K562 (cell line): ENCODE measurements at regions not wholly inside any gene's neighbourhood (a gene's known extent, or its start where the extent isn't known, plus 50 kb on each side); places are given as distances from the start of the nearest gene placed in this dataset.

Experiments used
- ATAC-seq: fragments of 200-7000 bp; cut with Tn5 transposase; 3 replicates; pipeline ENCODE4 v1.9.1; 2020; ENCODE audit warnings: moderate library complexity
- BruUV-seq: library from RNA; stranded (reverse); fragments of 400-500 nt; replicated peaks from 2 replicates; lab custom pipeline; 2021; lab: Mats Ljungman, UMichigan
- CTCF ChIA-PET: fragments of 300-600 bp; formaldehyde crosslinking; extraction: SDS; loops from one replicate; lab custom pipeline; 2021; ENCODE audit warnings: low intra/inter-chr PET ratio; lab: Yijun Ruan, JAX
- POLR2A ChIA-PET: fragments of 300-600, 350-650 bp; sonication (Branson Sonifier 250); formaldehyde crosslinking; extraction: SDS; loops from one replicate; lab custom pipeline; 2021; ENCODE audit warnings: antibody characterized with exemption, inconsistent platforms; lab: Yijun Ruan, JAX
- DNase-seq, 4 experiments: peaks; one replicate each; pipeline versions ENCODE4 v3.0.0 to v3.0.0-alpha.2; 2011 to 2018; ENCODE audit warnings: low spot score in 3 of 4, mixed read lengths in 3 of 4; ENCODE audit errors: extremely low read depth in 1 of 4
- FAIRE-seq: peaks from 2 replicates; lab custom pipeline; 2011; peaks lifted over from hg19 to GRCh38; lab: Jason Lieb, UNC
- H2AFZ ChIP-seq: 2 replicates; pipeline ENCODE4 v1.6.0; 2011; ENCODE audit warnings: low read depth, low read length, control low read depth, inconsistent platforms
- H3K27ac ChIP-seq: fragments of 200-600 bp; 3 replicates; pipeline ENCODE4 v1.8.0; 2011; ENCODE audit warnings: low read depth, mild to moderate bottlenecking, control low read depth, inconsistent platforms, low read length, moderate library complexity, mixed read lengths; ENCODE audit errors: extremely low read depth
- H3K27me3 ChIP-seq, 2 experiments: fragments of 300-600 bp in 1 of 2; 2 replicates in 1 of 2; 3 replicates in 1 of 2; pipeline versions ENCODE4 v1.6.0 to v1.8.0; 2011; ENCODE audit warnings: inconsistent platforms in 2 of 2, low read length in 2 of 2, mild to moderate bottlenecking in 1 of 2, mixed read lengths in 1 of 2, moderate library complexity in 1 of 2; ENCODE audit not compliant: control insufficient read depth in 2 of 2, insufficient read depth in 2 of 2
- H3K36me3 ChIP-seq: fragments of 300-600 bp; 3 replicates; pipeline ENCODE4 v1.8.0; 2011; ENCODE audit warnings: mild to moderate bottlenecking, low read length, inconsistent platforms; ENCODE audit not compliant: control insufficient read depth, insufficient read depth
- H3K4me1 ChIP-seq, 2 experiments: fragments of 200-600 bp in 1 of 2; replicated peaks in 1 of 2; 2 replicates in 1 of 2; 3 replicates in 1 of 2; pipeline versions ENCODE4 v1.5.1 to v1.8.0; 2011; ENCODE audit warnings: inconsistent platforms in 2 of 2, low read length in 2 of 2, mild to moderate bottlenecking in 1 of 2, mixed read lengths in 1 of 2, moderate library complexity in 1 of 2; ENCODE audit not compliant: control insufficient read depth in 2 of 2, insufficient read depth in 2 of 2
- H3K4me2 ChIP-seq: 2 replicates; pipeline ENCODE4 v1.6.1; 2011; ENCODE audit warnings: low read length, control low read depth, inconsistent platforms, mixed read lengths; ENCODE audit not compliant: insufficient read depth
- H3K4me3 ChIP-seq: fragments of 200-600 bp; sonication (generic), shearing (Covaris generic); 2 replicates; pipeline ENCODE4 v1.5.1; 2016; ENCODE audit warnings: control low read depth, inconsistent platforms
- H3K79me2 ChIP-seq: fragments of 200-600 bp; 3 replicates; pipeline ENCODE4 v1.8.0; 2011; ENCODE audit warnings: low read length, inconsistent platforms; ENCODE audit not compliant: control insufficient read depth, insufficient read depth
- H3K9ac ChIP-seq, 2 experiments: 2 replicates each; pipeline versions ENCODE4 v1.6.0 to v1.6.1; 2011; ENCODE audit warnings: low read depth in 2 of 2, low read length in 2 of 2, control low read depth in 1 of 2, inconsistent platforms in 1 of 2, mild to moderate bottlenecking in 1 of 2, mixed read lengths in 1 of 2; ENCODE audit not compliant: insufficient read depth in 1 of 2
- H3K9me1 ChIP-seq: one replicate; pipeline ENCODE4 v1.6.0; 2011; ENCODE audit warnings: inconsistent platforms, mild to moderate bottlenecking, low read length, moderate library complexity; ENCODE audit not compliant: control insufficient read depth, insufficient read depth
- H3K9me3 ChIP-seq: replicated peaks from 2 replicates; pipeline ENCODE4 v1.5.1; 2011; ENCODE audit warnings: low read depth, low read length, inconsistent platforms; ENCODE audit not compliant: control insufficient read depth, insufficient read depth
- H4K20me1 ChIP-seq: replicated peaks from 2 replicates; pipeline ENCODE4 v1.6.1; 2011; ENCODE audit warnings: low read length, inconsistent platforms, mixed read lengths; ENCODE audit not compliant: control insufficient read depth, insufficient read depth
- EWSR1 ChIP-seq: fragments of 450-650 bp; IDR thresholded peaks from 2 replicates; pipeline ENCODE4 v1.6.1; 2018; ENCODE audit warnings: borderline replicate concordance, mild to moderate bottlenecking, low read depth, moderate library complexity; ENCODE audit not compliant: partially characterized antibody
- PBX2 ChIP-seq, 2 experiments: IDR thresholded peaks in 1 of 2; conservative IDR thresholded peaks in 1 of 2; 2 replicates each; pipeline ENCODE4 v1.6.1; 2016; ENCODE audit warnings: low read depth in 2 of 2, mild to moderate bottlenecking in 1 of 2, missing compliant biosample characterization in 1 of 2, missing genetic modification characterization in 1 of 2, moderate library complexity in 1 of 2
- RBM34 ChIP-seq: fragments of 200-400 bp; formaldehyde crosslinking; IDR thresholded peaks from 2 replicates; pipeline ENCODE4 v1.6.1; 2018; ENCODE audit warnings: low read length, borderline replicate concordance; ENCODE audit not compliant: insufficient read depth
- WGBS: fragments of 100-300 bp; shearing (Covaris generic); methylation state at CpG from one replicate; pipeline ENCODE4 v1.1.6; 2016; ENCODE audit warnings: low coverage, mixed read lengths; ENCODE audit not compliant: insufficient coverage; ENCODE audit errors: missing lambda C conversion rate; 5-methylcytosine and 5-hydroxymethylcytosine counted together
- in situ Hi-C: fragments of 300-500 bp; cut with MboI; formaldehyde crosslinking; loops from 4 replicates; pipeline ENCODE4 v1.15.0; 2018; ENCODE audit warnings: inconsistent platforms, mixed read lengths
- intact Hi-C: fragments of 100-400 bp; cut with micrococcal nuclease; formaldehyde crosslinking; loops from 2 replicates; pipeline ENCODE4 v1.14.2; 2022
- TF ChIP-seq, protein P1 (sequence below): fragments of 250-450 bp; sonication (Bioruptor Pico); IDR thresholded peaks from 2 replicates; pipeline ENCODE4 v1.4.0; 2020

DNA sequence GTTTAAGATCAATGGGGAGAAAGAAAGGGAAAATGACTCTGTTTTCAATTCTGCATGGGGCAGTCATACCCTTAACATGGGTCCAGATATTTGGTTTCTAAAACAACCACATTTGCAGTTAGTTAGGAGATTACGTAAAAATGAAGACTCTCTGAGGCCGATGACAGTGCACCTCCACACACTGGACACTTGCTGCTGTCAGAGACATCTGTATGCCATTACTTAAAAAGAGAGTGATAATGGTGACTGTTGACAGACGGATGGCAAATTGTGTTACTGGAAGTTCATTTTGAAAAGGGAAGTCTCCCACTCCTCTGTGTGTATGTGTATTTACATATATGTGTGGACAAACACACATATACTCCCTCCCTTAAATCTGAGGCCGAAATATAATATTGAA lies 304.5 kb upstream of the SEMA6D start:
- no peak for ATAC-seq
- TF ChIP-seq, protein P1, sequence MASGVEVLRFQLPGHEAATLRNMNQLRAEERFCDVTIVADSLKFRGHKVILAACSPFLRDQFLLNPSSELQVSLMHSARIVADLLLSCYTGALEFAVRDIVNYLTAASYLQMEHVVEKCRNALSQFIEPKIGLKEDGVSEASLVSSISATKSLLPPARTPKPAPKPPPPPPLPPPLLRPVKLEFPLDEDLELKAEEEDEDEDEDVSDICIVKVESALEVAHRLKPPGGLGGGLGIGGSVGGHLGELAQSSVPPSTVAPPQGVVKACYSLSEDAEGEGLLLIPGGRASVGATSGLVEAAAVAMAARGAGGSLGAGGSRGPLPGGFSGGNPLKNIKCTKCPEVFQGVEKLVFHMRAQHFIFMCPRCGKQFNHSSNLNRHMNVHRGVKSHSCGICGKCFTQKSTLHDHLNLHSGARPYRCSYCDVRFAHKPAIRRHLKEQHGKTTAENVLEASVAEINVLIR = no peak
- TF ChIP-seq PBX2 (CRISPR knock-in tag; IDR thresholded peaks at IDR 0.05; ENCODE audit: low read depth) (no peak), PBX2 (tag; conservative IDR thresholded peaks at IDR 0.05; ENCODE audit: low read depth) (peak; percentile 90), RBM34 (no peak), EWSR1 (no peak)
- Histone ChIP-seq H3K9ac (no peak overlapping the region), H3K27me3 (no peaks in the 10 kb centered on the region), H3K4me3 (no peak overlapping the region), H4K20me1 (no peaks in the 10 kb centered on the region), H3K4me2 (no peak overlapping the region), H3K9me1 (no peaks in the 10 kb centered on the region), H3K79me2 (no peaks in the 10 kb centered on the region), H3K4me1 (no peaks in the 10 kb centered on the region), H3K9me3 (no peaks in the 10 kb centered on the region), H3K36me3 (no peaks in the 10 kb centered on the region), H3K27ac (no peak overlapping the region), H2AFZ (no peak overlapping the region)
- no peak for DNase-seq
- BruUV-seq = no TSS peak
- intact Hi-C loops (no loop called here), in situ Hi-C loops (no loop called here)
- POLR2A ChIA-PET = no interaction called here
- FAIRE-seq = no peak
- 0% methylated on average over 4 of the region's 4 CpGs for WGBS
- CTCF ChIA-PET = no interaction called here
